ENCODE measurements at regions not wholly inside any gene's neighbourhood (a gene's known extent, or its start where the extent isn't known, plus 50 kb on each side); places are given as distances from the start of the nearest gene placed in this dataset.

GRCh38 chr6:167398214-167399050, 73.5 kb downstream of the TTLL2 start:
- ChIA-PET POLR2A (no interaction called here), CTCF (no interaction called here)
- TF ChIP-seq CTBP1 (IDR thresholded peaks at IDR 0.05; ENCODE audit: borderline replicate concordance) (no peak), BHLHE40 (IDR thresholded peaks at IDR 0.05; ENCODE audit: borderline replicate concordance) (no peak), FOXA1 (IDR thresholded peaks at IDR 0.05) (no peak), NFRKB (IDR thresholded peaks at IDR 0.05) (no peak), LEF1 (IDR thresholded peaks at IDR 0.05; ENCODE audit: borderline replicate concordance) (no peak), HDGF (IDR thresholded peaks at IDR 0.05; ENCODE audit: borderline replicate concordance) (no peak), ELF4 (IDR thresholded peaks at IDR 0.05) (no peak), ARNT (IDR thresholded peaks at IDR 0.05) (no peak), L3MBTL2 (conservative IDR thresholded peaks at IDR 0.05) (no peak), ZNF384 (IDR thresholded peaks at IDR 0.05) (no peak), PKNOX1 (IDR thresholded peaks at IDR 0.05) (no peak), SUZ12 (IDR thresholded peaks at IDR 0.05) (no peak), TARDBP (IDR thresholded peaks at IDR 0.05) (no peak), SP1 (IDR thresholded peaks at IDR 0.05) (no peak), FOXM1 (IDR thresholded peaks at IDR 0.05; ENCODE audit: borderline replicate concordance) (no peak), FOXK2 (IDR thresholded peaks at IDR 0.05) (no peak)
- DNase-seq (ENCODE audit: extremely low spot score), result no peak

- ChIA-PET CTCF (no interaction called here), POLR2A (no interaction called here)
- DNase-seq (ENCODE audit: extremely low spot score), result no peak
- no peak for TF ChIP-seq CTBP1 (IDR thresholded peaks at IDR 0.05; ENCODE audit: borderline replicate concordance)
- TF ChIP-seq FOXA1 (IDR thresholded peaks at IDR 0.05), result no peak
- TF ChIP-seq ZNF384 (IDR thresholded peaks at IDR 0.05), result no peak
- no peak for TF ChIP-seq FOXM1 (IDR thresholded peaks at IDR 0.05; ENCODE audit: borderline replicate concordance)
- no peak for TF ChIP-seq SUZ12 (IDR thresholded peaks at IDR 0.05)
- TF ChIP-seq TARDBP (IDR thresholded peaks at IDR 0.05), result no peak
- TF ChIP-seq NFRKB (IDR thresholded peaks at IDR 0.05), result no peak
- no peak for TF ChIP-seq FOXK2 (IDR thresholded peaks at IDR 0.05)
- no peak for TF ChIP-seq ELF4 (IDR thresholded peaks at IDR 0.05)
- TF ChIP-seq SP1 (IDR thresholded peaks at IDR 0.05), result no peak
- TF ChIP-seq PKNOX1 (IDR thresholded peaks at IDR 0.05), result no peak
- TF ChIP-seq HDGF (IDR thresholded peaks at IDR 0.05; ENCODE audit: borderline replicate concordance), result no peak
These were observed 74.1 kb downstream of the TTLL2 start for GRCh38 chr6:167399051-167399387.

- ChIA-PET CTCF (no interaction called here), POLR2A (no interaction called here)
- TF ChIP-seq FOXM1 (IDR thresholded peaks at IDR 0.05; ENCODE audit: borderline replicate concordance) (no peak), ELF4 (IDR thresholded peaks at IDR 0.05) (no peak), CTBP1 (IDR thresholded peaks at IDR 0.05; ENCODE audit: borderline replicate concordance) (no peak), LEF1 (IDR thresholded peaks at IDR 0.05; ENCODE audit: borderline replicate concordance) (no peak), ZNF384 (IDR thresholded peaks at IDR 0.05) (no peak), SP1 (IDR thresholded peaks at IDR 0.05) (no peak), PKNOX1 (IDR thresholded peaks at IDR 0.05) (no peak), L3MBTL2 (conservative IDR thresholded peaks at IDR 0.05) (no peak), SUZ12 (IDR thresholded peaks at IDR 0.05) (no peak)
- DNase-seq (ENCODE audit: extremely low spot score), result no peak
These were observed 74.7 kb downstream of the TTLL2 start for GRCh38 chr6:167399599-167399998.

- no peak for TF ChIP-seq HDGF (IDR thresholded peaks at IDR 0.05; ENCODE audit: borderline replicate concordance)
- TF ChIP-seq FOXM1 (IDR thresholded peaks at IDR 0.05; ENCODE audit: borderline replicate concordance), result no peak
- no peak for TF ChIP-seq SUZ12 (IDR thresholded peaks at IDR 0.05)
- TF ChIP-seq SP1 (IDR thresholded peaks at IDR 0.05), result no peak
- no peak for TF ChIP-seq ARNT (IDR thresholded peaks at IDR 0.05)
- no peak for TF ChIP-seq BHLHE40 (IDR thresholded peaks at IDR 0.05; ENCODE audit: borderline replicate concordance)
- POLR2A ChIA-PET, result no interaction called here
- CTCF ChIA-PET, result no interaction called here
- DNase-seq (ENCODE audit: extremely low spot score), result no peak
These were observed 75.7 kb downstream of the TTLL2 start for GRCh38 chr6:167400482-167401138.

- no peak for TF ChIP-seq L3MBTL2 (conservative IDR thresholded peaks at IDR 0.05)
- TF ChIP-seq FOXM1 (IDR thresholded peaks at IDR 0.05; ENCODE audit: borderline replicate concordance), result no peak
- TF ChIP-seq ELF4 (IDR thresholded peaks at IDR 0.05), result no peak
- TF ChIP-seq SP1 (IDR thresholded peaks at IDR 0.05), result no peak
- TF ChIP-seq ARNT (IDR thresholded peaks at IDR 0.05), result no peak
- TF ChIP-seq FOXK2 (IDR thresholded peaks at IDR 0.05), result no peak
- TF ChIP-seq ZNF384 (IDR thresholded peaks at IDR 0.05), result no peak
- ChIA-PET POLR2A (no interaction called here), CTCF (no interaction called here)
- no peak for DNase-seq (ENCODE audit: extremely low spot score)
These were observed 76.8 kb downstream of the TTLL2 start for GRCh38 chr6:167401525-167402194.

GRCh38 chr6:167402195-167402686, 77.4 kb downstream of the TTLL2 start:
- DNase-seq (ENCODE audit: extremely low spot score), result no peak
- TF ChIP-seq BHLHE40 (IDR thresholded peaks at IDR 0.05; ENCODE audit: borderline replicate concordance), result no peak
- no peak for TF ChIP-seq FOXA1 (IDR thresholded peaks at IDR 0.05)
- no peak for TF ChIP-seq FOXM1 (IDR thresholded peaks at IDR 0.05; ENCODE audit: borderline replicate concordance)
- no peak for TF ChIP-seq L3MBTL2 (conservative IDR thresholded peaks at IDR 0.05)
- no peak for TF ChIP-seq ARNT (IDR thresholded peaks at IDR 0.05)
- TF ChIP-seq SUZ12 (IDR thresholded peaks at IDR 0.05), result no peak
- no peak for TF ChIP-seq SP1 (IDR thresholded peaks at IDR 0.05)
- TF ChIP-seq PKNOX1 (IDR thresholded peaks at IDR 0.05), result no peak
- no peak for TF ChIP-seq LEF1 (IDR thresholded peaks at IDR 0.05; ENCODE audit: borderline replicate concordance)
- TF ChIP-seq ELF4 (IDR thresholded peaks at IDR 0.05), result no peak
- TF ChIP-seq FOXK2 (IDR thresholded peaks at IDR 0.05), result no peak
- no peak for TF ChIP-seq CTBP1 (IDR thresholded peaks at IDR 0.05; ENCODE audit: borderline replicate concordance)
- TF ChIP-seq TARDBP (IDR thresholded peaks at IDR 0.05), result no peak
- TF ChIP-seq ZNF384 (IDR thresholded peaks at IDR 0.05), result no peak
- no peak for TF ChIP-seq NFRKB (IDR thresholded peaks at IDR 0.05)
- no peak for TF ChIP-seq HDGF (IDR thresholded peaks at IDR 0.05; ENCODE audit: borderline replicate concordance)
- POLR2A ChIA-PET, result no interaction called here
- CTCF ChIA-PET, result no interaction called here

Measured in HEK293T (cell line).